HL-60 (cell line): ENCODE measurements at regions not wholly inside any gene's neighbourhood (a gene's known extent, or its start where the extent isn't known, plus 50 kb on each side); places are given as distances from the start of the nearest gene placed in this dataset.

ENCODE experiments used
- CTCF ChIP-seq: IDR thresholded peaks from one replicate; pipeline ENCODE4 v1.5.1; 2011; ENCODE audit warnings: low read length, control low read depth, inconsistent platforms; ENCODE audit not compliant: insufficient read depth
- GABPA ChIP-seq: IDR thresholded peaks from 2 replicates; pipeline ENCODE4 v1.6.1; 2012; ENCODE audit warnings: low read depth
- POLR2AphosphoS5 ChIP-seq: IDR thresholded peaks from 2 replicates; pipeline ENCODE4 v1.6.1; 2012; ENCODE audit warnings: low read depth
- SPI1 ChIP-seq: IDR thresholded peaks from 2 replicates; pipeline ENCODE4 v1.6.1; 2012; ENCODE audit warnings: low read depth, mild to moderate bottlenecking, borderline replicate concordance

GRCh38 chr10:78129211-78129610, 95.5 kb downstream of the RPS24 start:
- TF ChIP-seq POLR2AphosphoS5 (no peak), GABPA (no peak), CTCF (no peak), SPI1 (no peak)
